ENCODE measurements at regions not wholly inside any gene's neighbourhood (a gene's known extent, or its start where the extent isn't known, plus 50 kb on each side); places are given as distances from the start of the nearest gene placed in this dataset.

GRCh38 chr4:127140306-127140705 lies 492.5 kb upstream of the INTU start:
- TF ChIP-seq EZH2 (IDR thresholded peaks at IDR 0.05; ENCODE audit: borderline replicate concordance, low read depth, low read length, severe bottlenecking), result no peak
- no peak for TF ChIP-seq MAX (IDR thresholded peaks at IDR 0.05; ENCODE audit: insufficient read depth, insufficient read length)
- no peak for TF ChIP-seq CTCF (IDR thresholded peaks at IDR 0.05; ENCODE audit: extremely low read depth in 1 of 2, insufficient read depth in 1 of 2, low read depth in 1 of 2, low read length in 2 of 2)
- TF ChIP-seq MYC (IDR thresholded peaks at IDR 0.05; ENCODE audit: low read depth, low read length), result no peak
